ENCODE measurements at regions not wholly inside any gene's neighbourhood (a gene's known extent, or its start where the extent isn't known, plus 50 kb on each side); places are given as distances from the start of the nearest gene placed in this dataset.

DNA sequence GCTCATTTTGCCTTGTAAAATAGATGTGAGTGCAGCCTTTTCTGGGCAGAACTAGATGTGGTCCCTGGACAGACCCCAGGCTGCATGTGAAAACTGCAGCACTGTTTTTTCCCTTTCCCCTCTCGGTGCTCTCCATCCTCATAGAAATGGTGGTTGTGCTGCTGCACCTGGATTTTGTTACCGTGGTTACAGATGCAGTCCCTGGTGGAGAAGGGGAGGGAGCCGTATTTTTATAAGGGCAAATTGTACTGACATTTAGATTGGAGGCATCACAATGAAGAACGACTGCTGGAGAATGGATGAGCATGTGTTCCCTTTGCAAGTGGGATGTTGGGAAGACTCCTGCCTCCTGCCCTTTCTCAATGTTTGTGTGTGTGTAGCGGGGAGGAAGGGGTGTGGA lies 469.9 kb downstream of the CCSER2 start:
- DNase-seq, result no peak

DNA sequence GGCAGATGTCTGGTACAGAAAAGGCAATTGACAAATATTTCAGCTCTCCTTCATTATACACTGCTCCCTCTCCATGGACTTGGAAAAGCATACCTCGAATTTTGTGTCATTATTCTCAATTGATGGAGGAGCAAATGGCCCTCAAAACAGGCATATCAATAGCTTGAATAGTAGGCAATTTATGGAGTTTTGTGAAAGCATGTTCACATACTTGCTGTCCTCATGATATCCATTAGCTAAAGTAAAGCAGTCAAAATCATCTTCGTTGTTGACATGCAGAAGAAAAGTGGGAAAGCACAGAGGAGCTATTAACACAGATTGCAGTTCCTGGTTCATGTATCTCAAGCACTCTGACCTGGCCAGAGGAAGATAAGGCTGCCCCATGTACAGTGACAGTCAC lies 472.8 kb downstream of the CCSER2 start:
- no peak for DNase-seq

DNA sequence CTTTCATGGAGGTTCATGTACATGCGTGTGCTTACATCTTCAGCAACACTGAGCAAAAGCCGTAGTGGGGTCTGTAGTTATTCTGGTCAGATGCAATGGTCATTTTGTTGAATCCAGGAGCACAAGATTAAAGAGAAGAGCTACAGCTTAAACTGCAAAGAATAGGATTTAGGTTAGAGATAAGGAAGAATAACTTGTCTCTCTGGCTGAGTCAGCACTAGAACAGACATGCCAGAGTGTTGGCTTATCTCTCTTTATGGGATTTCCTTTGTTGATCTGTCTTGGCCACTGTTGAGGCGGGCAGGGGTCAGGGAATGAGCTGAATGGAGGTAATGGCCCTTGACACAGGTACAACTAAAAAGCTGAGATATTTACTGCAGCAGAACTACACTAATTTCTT lies 473.5 kb downstream of the CCSER2 start:
- DNase-seq, result no peak

GRCh38 chr10:84805149-84805548 lies 476.8 kb downstream of the CCSER2 start:
- no peak for DNase-seq

DNA sequence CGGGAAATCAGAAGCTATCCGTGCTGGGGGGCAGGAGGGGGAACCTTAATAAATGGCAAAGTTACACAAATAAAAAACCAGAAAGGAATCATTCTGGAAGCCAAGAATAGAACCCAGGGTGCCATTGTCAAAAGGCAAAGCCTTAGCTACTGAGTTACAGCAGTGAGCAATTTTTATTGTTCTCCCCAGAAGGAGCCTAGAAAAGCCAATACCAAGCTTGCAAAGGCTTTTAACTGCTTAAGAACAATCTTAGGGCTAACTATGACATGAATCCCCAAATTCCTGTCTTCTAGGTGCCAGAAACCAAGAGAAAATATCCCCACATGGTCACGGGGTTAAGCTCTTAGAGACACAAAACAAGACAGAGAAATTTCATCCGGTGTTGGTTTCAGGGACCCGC lies 482.7 kb downstream of the CCSER2 start:
- no peak for DNase-seq

- DNase-seq, result no peak
Measured at GRCh38 chr10:84818961-84819360, 490.6 kb downstream of the CCSER2 start.

DNA sequence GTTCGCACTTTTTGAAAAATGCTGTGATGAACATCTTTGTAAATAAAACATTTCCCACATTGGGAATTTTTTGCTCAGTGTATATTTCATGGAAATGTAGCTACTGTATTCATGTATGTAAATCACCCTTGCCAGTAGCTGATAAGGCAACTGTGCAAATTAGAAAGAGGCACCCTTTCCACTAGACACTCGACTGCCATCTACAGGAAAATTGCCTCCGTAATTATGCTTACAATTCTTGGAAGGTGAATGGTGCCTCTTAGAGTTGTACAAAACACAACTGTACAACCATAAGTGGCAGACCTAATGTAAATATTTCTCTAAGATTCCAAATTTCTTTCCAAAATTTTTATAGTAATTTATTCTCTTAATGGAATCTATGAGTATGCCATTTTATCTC lies 491.7 kb downstream of the CCSER2 start:
- no peak for DNase-seq

GRCh38 chr10:84820596-84820995 lies 492.2 kb downstream of the CCSER2 start:
- no peak for DNase-seq

DNA sequence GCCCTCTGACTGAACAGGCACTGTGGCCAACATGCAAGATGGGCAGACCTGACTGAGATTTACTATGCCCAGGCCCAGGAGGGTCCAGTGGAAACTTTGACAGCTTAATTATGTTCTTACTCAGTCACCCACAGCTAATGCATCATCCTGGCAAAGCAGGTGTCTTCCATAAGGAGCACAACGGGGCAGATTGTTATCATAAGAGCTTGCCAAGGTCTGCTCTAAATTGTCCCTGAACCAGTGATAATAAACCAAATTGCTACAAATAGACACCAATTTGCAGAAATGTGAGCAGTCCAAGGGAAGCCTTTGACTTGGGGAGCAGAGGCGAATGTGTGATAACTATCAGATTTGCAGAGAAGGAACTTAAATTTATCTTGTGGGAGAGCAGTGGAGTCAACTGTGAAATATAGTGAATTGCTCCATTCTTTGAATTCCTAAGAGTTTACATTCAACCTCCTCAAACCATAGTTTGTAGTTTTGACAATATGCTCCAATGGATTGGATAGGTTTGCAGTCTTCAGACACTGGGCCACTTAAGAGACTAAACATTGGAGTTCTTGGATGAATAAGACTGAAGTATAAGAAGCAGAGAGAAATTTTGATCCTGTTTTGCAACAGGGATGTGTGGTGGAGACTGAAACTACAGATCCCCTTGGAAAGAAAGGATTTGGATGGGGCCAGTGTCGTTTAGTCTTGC lies 494.7 kb downstream of the CCSER2 start:
- DNase-seq, result no peak

DNA sequence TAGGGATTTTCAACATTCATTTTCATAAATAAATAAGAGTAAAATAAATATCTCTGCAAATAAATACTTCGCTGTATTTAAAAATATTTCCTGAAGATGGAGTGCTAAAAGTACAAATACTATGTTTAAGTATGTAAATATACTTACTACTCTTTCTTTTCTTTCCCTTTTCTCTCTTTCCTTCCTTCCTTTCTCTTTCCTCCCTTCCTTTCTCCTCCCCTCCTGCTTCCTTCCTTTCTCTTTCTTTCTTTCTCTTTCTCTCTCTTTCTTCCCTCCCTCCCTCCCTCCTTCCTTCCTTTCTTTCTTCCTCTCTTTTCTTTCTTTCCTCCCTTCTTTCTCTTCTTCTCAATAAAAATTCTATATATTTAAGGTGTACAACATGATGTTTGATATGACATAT lies 496.1 kb downstream of the CCSER2 start:
- no peak for DNase-seq

DNA sequence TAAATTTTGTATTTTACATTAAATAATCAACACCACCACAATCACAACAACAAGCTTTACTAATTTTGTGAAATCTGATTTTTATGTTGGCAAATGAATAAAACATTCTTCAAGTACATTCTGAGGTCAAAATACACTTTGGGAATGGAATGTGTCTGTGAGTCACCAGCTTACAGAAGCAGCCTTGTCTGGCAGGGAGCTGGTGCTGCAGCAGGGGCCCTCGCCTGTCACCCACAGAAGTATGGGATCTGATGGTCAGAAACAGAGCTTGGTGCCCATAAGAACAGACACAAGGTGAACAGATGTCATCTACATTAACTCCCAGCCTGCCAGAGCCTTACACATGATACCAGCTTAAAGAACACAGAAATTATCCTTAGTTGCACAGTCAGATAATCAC lies 496.9 kb downstream of the CCSER2 start:
- no peak for DNase-seq

GRCh38 chr10:84826704-84827103 lies 498.3 kb downstream of the CCSER2 start:
- DNase-seq, result no peak

DNA sequence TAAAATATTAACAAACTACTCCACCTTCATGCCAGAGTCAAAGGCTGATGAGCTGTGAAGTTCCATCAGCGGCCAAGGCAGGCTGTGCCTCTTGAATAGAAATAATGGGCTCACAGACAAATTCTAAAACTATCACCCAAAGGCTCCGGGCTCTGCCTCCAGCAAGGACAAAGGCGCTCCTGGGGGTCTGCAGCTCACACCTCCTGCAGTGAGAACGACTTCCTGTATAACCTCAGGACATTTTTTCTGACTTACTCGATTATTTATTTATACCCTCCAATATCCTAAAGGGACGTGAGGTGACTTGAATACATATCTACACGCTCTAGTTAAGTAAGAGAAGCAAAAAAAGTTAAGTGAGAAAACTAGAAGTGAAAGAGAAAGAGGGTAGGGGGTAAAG lies 500.7 kb downstream of the CCSER2 start:
- no peak for DNase-seq

DNA sequence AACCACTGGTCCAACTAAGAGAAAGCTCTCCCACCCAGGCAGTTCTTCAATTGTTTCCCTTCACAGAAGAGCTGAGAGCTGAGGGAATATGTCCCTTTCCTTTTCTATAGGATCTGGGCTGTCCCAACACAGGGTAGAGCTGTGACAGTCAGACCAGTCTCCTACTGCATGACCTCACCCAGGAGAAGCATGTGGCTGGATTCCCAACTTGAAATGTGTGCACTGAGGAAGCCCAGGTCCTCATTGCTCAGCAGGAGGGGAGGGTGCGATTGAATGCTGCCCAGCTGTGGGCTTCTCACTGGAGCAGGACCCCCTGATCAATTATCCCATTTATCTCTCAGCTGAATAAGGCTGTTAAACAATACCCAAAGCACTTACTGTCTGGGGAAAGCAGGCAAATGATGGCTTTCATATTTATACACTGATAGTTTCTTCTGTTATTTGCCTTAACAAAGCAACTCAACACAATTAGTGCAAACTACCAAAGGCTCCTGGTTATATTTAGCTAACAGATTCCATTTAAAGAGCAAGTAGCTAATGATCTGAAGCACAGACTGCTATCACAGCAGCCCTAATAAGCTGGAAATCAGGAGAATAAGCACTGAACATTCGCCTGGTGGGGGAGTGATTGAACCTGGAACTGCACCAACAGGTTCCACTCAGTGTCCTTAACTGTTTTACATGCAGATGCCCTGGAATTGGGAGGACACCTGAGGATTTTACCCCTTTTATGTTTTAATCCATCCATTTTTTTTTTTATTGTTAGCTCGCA lies 508.8 kb downstream of the CCSER2 start:
- no peak for DNase-seq

DNA sequence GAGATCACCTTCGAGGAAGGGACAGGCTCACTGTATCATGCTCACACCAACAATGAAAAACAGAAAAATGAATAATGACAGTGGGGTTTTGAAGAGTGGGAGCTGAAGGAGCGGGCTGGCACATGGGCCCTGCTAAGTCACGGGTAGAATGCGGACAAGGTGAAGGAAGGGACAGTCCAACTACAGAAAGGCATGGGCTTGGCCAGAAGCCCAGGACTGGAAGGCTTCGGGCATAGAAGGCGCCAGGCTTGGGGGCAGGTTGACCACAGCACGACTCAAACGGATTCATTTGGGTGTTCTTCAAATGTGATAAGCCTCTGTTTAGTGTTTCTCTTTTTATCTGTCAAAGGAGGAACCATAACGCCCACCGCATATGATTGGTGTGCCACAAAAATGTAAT lies 509.5 kb downstream of the CCSER2 start:
- DNase-seq, result no peak

- DNase-seq, result no peak
Measured at GRCh38 chr10:84838851-84839250, 510.5 kb downstream of the CCSER2 start.

GRCh38 chr10:84842593-84842992 lies 514.2 kb downstream of the CCSER2 start:
- no peak for DNase-seq

DNA sequence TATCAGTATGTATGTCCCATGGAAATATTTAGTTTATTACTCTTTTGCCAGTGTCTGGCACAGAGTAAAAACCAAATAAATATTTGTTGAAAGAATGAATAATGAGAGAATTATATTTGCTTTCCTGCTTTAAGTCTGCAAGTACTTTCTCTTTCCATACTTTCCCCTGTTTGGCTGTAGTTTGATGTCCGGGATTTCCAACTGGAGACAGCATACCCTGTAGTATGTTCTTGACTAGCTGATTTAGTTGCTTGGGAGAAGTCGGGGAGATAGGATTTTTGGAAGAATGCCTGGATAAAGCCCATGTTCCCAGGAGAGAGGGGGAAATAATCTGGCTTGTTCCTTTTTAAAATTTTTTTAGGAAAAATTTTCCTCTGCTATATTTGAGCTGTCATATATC lies 516.1 kb downstream of the CCSER2 start:
- no peak for DNase-seq

GRCh38 chr10:84845628-84846261 lies 517.4 kb downstream of the CCSER2 start:
- DNase-seq, result no peak

DNA sequence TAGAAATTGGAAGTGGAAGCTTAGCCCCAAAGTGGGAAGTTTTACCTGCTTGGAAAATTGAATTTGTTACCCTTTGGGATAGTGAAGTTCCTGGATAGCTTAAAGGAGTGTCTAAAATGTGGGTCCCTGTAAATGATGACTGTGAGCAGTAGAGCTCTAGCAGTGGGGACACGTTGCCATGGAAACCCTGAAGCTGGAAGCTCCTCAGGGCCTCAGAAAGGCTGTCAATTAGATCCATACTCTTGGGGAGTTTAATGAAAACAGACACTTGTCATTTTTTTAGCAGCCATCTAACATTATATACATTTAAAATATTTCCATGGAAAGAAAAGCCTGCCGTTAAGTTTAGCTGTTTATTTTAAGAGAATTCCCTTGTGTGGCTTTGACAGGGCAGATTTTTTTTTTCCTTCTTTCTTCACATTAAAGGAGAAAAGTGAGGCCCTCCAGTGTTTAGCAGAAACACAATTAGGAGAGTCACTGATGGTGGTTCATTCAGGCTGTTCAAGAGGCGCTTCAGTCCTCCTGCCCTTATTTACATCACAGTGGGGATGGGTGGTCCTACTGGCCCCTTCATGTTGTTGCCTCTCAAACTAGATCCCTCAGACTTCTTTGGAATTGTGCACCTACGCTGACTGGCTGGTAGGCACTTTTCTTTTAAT lies 518.4 kb downstream of the CCSER2 start:
- DNase-seq, result no peak

- DNase-seq, result no peak
Measured at GRCh38 chr10:84848967-84849366, 520.6 kb downstream of the CCSER2 start.

- DNase-seq, result no peak
Measured at GRCh38 chr10:84850826-84851225, 522.4 kb downstream of the CCSER2 start.

GRCh38 chr10:84854439-84854838 lies 526.0 kb downstream of the CCSER2 start:
- DNase-seq, result no peak
